Testis (tissue), 2 donors: ENCODE measurements at regions not wholly inside any gene's neighbourhood (a gene's known extent, or its start where the extent isn't known, plus 50 kb on each side); places are given as distances from the start of the nearest gene placed in this dataset.

Experiments
- CTCF ChIP-seq, 3 experiments: fragments of 450-650 bp in 2 of 3; fragments of 200-600 bp in 1 of 3; sonication (generic) in 1 of 3; IDR thresholded peaks; one replicate each; pipeline ENCODE4 v1.5.1; 2016 to 2019; ENCODE audit warnings: antibody characterized with exemption in 3 of 3, mild to moderate bottlenecking in 2 of 3, moderate library complexity in 1 of 3
- POLR2A ChIP-seq: fragments of 450-650 bp; IDR thresholded peaks from one replicate; pipeline ENCODE4 v1.6.1; 2017; ENCODE audit warnings: antibody characterized with exemption, mild to moderate bottlenecking, moderate library complexity

GRCh38 chr7:11236680-11237079 is 263.0 kb downstream of the PHF14 start:
- TF ChIP-seq CTCF (IDR thresholded peaks at IDR 0.05) = no peak
- no peak for TF ChIP-seq POLR2A
